Fibroblast of lung (primary cell): ENCODE measurements at regions not wholly inside any gene's neighbourhood (a gene's known extent, or its start where the extent isn't known, plus 50 kb on each side); places are given as distances from the start of the nearest gene placed in this dataset.

Source experiments
- EZH2 ChIP-seq: IDR thresholded peaks from 2 replicates; pipeline ENCODE4 v1.5.1; 2012; ENCODE audit warnings: low read length, control low read depth, mild to moderate bottlenecking; ENCODE audit errors: missing control alignments
- TF ChIP-seq, protein P1 (sequence below), 2 donors: IDR thresholded peaks in 1 of 2; conservative IDR thresholded peaks in 1 of 2; 1 replicate in 1 of 2; 2 replicates in 1 of 2; pipeline ENCODE4 v1.5.1; 2011 to 2012; ENCODE audit warnings: low read length in 2 of 2, control low read depth in 1 of 2, inconsistent platforms in 1 of 2, low read depth in 1 of 2, mild to moderate bottlenecking in 1 of 2

DNA sequence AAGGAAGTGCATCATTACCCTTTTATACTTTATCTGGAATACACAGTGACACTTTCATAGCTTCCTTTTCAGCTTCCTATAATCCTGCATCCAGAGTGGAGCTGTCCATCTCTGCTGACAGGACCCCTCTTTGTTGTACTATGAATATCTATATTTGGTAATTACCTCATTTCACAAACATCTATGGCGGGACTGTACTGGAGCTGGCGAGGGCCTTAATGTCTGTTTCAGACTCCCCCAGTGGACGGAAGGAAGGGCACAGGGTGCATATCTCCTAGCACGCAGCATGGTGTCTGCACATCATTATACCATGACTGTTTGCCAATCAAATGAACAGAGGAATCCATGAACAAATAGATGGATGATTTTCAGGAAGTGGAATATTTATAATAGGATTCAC, 142.3 kb downstream of the SOX11 start:
- TF ChIP-seq, protein P1, sequence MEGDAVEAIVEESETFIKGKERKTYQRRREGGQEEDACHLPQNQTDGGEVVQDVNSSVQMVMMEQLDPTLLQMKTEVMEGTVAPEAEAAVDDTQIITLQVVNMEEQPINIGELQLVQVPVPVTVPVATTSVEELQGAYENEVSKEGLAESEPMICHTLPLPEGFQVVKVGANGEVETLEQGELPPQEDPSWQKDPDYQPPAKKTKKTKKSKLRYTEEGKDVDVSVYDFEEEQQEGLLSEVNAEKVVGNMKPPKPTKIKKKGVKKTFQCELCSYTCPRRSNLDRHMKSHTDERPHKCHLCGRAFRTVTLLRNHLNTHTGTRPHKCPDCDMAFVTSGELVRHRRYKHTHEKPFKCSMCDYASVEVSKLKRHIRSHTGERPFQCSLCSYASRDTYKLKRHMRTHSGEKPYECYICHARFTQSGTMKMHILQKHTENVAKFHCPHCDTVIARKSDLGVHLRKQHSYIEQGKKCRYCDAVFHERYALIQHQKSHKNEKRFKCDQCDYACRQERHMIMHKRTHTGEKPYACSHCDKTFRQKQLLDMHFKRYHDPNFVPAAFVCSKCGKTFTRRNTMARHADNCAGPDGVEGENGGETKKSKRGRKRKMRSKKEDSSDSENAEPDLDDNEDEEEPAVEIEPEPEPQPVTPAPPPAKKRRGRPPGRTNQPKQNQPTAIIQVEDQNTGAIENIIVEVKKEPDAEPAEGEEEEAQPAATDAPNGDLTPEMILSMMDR (conservative IDR thresholded peaks at IDR 0.05 in 1 of 2, IDR thresholded peaks at IDR 0.05 in 1 of 2; ENCODE audit: low read depth in 1 of 2, low read length in 2 of 2), result no peak
- no peak for TF ChIP-seq EZH2
